HuH-7 (cell line): ENCODE measurements at regions not wholly inside any gene's neighbourhood (a gene's known extent, or its start where the extent isn't known, plus 50 kb on each side); places are given as distances from the start of the nearest gene placed in this dataset.

Experiments
- DNase-seq: peaks from one replicate; pipeline ENCODE4 v3.0.0; 2011; ENCODE audit warnings: low spot score

DNA sequence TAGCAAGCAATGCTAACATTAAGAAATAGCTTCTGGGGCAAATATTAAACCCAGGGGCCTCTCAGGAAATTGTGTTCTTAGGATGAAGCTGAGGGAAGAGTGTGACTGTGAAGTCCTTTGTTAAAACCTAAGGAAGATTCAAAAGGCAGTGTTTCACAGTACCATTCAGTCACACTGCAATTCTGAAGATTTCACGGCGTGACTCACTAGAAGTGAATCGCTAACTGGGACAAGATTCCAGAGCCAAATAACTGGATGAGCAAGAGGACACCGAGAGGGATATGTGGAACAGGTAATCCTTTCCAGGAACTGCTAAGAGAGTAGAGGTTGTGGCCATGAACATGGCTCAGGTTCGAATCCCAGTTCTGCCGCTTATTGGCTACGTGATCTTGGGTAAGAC lies 61.8 kb upstream of the SMAD3 start:
- no peak for DNase-seq

DNA sequence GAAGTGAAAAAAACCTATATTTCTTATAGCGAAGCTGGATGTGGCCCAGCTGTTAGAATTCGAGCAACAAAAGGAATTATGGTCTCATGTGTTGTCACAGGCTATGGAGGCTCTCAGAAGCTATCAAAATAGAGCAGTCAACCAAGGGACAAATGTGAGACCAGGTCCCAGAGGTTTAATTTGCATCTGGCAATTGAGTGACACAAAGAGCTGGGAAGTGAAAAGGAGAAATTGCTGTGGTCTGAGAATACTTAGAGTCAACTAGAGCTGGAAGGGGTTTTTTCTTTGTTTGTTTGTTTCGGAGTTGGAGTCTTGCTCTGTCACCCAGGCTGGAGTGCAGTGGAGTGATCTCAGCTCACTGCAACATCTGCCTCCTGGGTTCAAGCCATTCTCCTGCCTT lies 61.3 kb upstream of the SMAD3 start:
- no peak for DNase-seq

DNA sequence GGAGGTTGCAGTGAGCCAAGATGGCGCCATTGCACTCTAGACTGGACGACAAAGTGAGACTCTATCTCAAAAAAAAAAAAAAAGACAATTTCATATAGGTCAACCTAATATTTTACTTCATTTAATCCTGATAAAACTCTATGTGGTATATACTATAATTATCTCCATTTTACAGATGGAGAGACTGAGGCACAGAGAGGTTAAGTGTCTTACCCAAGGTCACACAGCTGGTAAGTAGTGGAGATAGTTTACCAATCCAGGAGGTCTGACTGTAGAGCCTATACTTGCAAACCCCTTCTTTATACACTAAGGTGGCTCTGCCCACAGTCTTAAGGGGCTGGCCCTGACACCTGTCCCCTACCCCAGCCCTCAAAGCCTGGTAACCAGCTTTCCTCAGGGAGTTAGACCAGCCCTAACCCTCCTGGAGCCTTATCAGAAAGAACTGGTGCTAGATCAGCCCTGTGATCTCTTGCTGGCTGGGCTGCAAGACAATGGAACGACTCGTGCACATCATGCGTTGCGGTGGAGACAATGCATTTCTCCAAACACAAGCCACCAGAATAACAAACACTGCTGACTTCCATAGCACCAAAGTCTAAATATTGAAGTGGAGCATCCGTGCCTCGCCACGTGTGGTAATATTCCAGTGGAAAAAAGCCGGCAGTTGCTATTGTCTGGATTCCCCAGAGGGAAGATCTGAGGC lies 60.0 kb upstream of the SMAD3 start:
- DNase-seq = no peak

DNA sequence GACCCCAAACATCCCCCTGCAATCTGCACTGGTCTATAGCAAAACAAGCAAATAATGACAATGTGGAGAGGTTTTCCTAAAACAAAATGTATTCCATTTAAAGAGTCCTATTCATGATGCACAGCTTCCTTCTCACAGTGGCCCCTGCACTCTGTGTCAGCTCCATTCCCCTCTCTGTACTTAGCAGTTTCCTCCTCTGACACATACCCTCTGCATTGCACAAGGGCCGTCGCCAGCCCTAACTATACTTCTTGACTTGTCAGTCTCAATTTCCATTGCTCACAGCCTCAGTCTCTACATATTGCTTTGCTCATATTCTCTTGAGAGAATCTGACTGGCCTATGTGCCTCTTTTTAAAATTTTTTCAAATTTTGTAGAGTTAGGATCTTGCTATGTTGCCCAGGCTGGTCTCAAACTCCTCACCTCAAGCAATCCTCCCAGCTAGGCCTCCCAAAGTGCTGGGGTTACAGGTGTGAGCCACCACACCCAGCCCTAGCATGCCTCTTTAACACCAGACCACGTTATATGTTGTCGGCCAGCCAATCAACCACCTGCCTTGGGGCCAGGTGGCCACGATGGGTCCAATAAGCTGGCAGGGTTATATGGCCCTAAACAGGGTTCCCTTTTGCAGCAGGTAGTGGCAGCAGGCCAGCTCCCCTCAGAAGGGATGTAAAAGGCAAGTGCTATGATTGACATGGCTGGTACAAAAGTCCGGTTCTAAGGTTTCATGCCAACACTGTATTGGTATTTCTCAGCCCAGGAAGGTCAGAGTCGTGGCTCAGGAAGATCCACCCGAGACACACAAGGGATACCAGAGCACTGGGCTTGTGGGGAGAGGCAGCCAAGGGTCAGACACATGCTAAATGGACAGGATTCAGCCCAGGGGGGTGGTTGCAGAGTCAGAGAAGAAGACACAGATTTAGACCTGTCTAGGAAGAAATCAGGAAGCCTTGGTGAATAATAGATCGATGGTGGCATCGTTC lies 59.0 kb upstream of the SMAD3 start:
- no peak for DNase-seq

DNA sequence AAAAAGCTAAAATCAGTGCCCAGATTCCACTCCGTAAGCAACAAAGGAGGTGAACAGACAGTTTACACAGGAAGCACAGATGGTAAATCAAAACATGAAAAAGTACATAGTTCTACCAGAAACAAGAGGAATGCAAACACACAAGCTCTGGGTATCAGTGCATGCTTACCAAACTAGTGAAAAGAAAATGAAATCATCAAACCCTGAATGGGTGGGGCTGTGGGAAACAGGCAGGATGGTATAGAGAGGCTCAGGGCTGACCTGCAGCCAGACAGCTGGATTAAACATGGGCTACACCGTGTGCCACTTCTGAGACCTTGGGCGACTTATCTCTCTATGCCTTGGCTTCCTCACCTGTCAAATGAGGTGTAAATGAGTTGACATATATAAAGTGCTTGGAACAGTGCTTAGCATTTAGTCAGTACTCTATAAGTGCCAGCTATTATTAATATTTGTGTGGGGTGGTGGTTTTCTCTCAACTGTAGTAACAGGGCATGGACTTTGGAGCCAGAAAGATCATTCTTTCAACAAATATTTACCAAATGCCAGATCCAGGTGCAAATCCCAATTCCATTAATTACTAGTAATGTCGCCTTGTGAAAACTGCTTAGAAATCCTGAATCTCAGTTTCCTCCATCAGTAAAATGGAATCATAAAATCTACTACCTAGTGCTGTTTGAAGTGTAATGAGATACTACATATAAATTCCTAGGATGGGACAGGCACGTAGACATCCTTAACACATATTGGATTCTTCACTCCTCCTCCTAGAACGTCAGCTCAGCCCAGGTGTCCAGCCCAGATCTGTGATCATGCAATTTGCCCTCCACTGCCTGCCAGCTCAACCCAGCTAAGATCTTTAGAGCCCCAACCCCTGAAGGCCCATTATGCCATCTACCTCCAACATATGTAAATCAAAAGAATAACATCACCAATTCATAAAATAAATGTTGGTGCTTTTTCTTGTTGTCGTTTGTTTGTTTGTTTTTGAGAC lies 55.5 kb upstream of the SMAD3 start:
- DNase-seq = no peak

DNA sequence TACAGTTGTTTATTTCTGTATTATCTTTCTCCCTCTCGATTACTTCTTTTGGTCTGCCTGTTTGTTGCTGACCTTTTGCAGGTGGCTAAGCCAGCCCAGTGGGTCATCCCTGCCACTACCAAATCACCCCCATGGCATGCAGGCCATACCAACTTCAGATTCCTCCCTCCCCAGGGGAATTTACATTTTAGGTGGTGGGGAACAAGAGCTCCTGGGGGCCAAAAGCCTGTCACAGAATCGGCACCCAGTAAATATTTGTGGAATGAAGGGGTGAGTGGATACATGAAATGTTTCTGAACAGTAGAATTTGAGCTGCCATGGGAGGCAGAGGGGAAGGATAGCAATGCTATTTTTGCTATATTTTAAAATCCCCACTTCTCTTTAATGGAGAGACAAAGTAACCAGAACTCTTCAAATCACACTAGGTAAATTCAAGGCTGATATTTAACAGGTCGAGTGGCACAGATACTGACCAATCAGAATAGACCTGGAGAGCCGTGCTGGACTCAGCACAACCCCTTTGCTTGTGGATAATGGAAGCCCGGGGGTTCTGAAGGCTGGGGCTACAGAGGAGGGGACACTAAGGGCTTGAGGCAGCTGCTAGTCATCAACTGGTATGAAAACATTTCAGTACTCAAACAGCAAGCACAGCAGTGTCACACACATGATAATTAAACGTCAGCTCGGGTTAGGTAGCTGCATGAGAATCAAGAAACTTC lies 54.3 kb upstream of the SMAD3 start:
- no peak for DNase-seq

DNA sequence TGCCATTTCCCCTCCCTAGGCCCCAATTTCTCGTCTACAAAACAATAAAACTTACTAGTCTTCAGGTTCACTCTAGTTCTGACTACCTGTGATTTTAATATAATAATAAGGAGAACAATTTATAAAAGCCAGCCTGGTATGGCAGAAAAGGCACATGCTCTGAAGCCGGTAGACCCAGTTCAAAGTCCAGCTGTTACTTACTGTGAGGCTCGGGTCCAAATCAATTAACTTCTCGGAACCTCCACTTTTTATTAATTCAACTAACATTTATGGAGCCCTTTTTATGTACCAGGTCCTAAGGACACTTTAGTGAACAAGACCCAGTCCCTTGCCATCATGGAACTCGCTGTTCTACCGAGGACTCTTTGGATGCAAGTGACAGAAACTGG lies 53.8 kb upstream of the SMAD3 start:
- no peak for DNase-seq

DNA sequence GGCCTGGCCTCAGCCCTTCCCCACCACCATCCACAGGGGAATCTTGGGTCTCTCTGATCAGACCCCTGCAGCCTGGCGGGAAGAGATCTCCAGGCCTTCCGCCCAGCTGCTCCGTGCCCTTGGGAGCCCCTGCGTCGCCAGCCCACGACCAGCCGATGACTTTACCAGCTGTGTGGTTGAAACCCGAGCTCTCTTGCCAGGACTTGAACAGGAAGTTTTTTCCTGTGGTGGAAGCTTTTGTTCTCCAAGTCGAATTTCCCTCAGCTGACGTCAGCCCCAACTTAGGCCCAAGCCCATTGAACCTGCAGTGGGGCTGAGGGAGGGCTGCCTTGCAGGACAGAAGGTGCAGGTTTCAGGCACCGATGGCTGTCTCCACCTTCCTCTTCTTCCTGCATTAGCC lies 51.7 kb upstream of the SMAD3 start:
- DNase-seq = no peak
